ENCODE measurements at regions not wholly inside any gene's neighbourhood (a gene's known extent, or its start where the extent isn't known, plus 50 kb on each side); places are given as distances from the start of the nearest gene placed in this dataset.

DNA sequence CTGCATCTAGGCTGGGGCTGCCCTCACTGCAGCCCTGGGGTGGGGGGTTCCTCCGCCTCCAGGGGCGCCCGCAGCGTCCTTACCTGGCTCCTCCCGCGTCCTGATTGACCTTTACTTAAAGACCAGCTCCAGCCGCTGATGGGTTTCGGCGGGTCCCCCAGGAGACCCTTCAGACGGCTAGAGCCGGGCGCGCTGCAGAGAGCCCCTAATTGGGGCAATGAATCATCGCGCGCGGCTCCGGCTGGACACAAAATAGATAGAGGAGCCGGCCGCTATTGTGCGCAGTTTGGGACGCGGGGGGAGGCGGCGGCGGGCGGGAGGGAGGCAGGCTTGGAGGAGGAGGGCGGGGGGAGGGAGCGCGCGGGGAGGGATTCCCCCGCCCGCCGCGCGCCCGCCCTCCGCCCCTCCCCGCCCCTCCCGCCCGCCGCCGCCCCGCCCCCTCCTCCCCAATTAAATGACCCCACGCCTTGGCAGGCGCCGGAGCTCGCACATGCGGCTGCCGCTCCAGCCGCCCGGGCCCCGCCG, 56.5 kb upstream of the CIBAR2 start:
- Histone ChIP-seq H3K9me3 (ENCODE audit: control insufficient read depth in 1 of 2, low read length in 2 of 2) (no peaks in the 10 kb centered on the region), H3K9ac (ENCODE audit: low read depth in 1 of 2, low read length in 2 of 2) (no peak overlapping the region), H3K4me1 (ENCODE audit: control insufficient read depth in 1 of 2, insufficient read depth in 2 of 2, low read length in 2 of 2) (peaks cover 32 to 52% of the 10 kb centered on the region in 2 donors), H3K27me3 (ENCODE audit: control insufficient read depth in 1 of 2, insufficient read depth in 2 of 2, low read length in 2 of 2) (peaks cover 15 to 25% of the 10 kb centered on the region in 2 donors), H3K27ac (ENCODE audit: low read depth, low read length) (no peak overlapping the region), H3K4me3 (ENCODE audit: low read depth in 1 of 2, low read length in 2 of 2) (peak overlapping the region in 1 of 2 donors; percentile 38), H3K36me3 (ENCODE audit: control insufficient read depth in 1 of 2, insufficient read depth in 2 of 2, low read length in 2 of 2) (no peaks in the 10 kb centered on the region)

DNA sequence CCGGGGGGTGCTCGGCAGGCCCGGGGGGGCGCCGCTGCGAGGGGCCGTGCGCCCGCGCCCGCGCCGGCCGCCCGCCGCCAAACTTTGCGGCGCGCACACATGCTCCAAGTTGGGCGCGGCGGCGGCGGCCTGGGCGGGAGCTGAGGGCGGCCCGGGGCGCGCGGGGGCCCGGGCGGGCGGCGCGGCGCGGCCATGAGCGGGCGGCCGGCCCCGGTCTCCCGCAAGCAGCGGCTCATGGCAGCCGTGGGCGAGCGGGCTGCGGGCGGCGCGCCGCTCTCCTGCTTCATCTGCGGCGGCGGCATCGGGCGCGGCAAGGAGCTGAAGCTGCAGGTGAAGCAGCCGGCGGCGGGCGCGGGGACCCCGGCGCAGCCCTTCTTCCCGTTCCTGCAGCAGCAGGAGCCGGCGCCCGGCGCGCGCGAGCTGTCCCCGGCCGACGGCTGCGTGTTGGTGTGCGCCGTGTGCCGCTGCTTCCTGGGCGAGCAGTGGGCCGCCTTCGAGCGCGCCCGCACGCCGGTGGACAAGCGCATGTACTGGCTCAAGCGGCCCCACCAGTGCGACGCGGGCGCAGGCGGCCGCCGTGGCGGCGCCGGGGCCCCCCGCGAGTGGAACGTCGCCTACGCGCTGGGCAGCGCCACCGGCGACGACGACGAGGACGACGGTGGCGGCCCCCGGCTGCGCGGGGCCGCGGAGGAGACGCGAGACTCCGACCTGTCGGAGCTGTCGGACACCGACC, 57.2 kb upstream of the CIBAR2 start:
- Histone ChIP-seq H3K4me3 (ENCODE audit: low read depth in 1 of 2, low read length in 2 of 2) (no peak overlapping the region), H3K4me1 (ENCODE audit: control insufficient read depth in 1 of 2, insufficient read depth in 2 of 2, low read length in 2 of 2) (peaks cover 36 to 59% of the 10 kb centered on the region in 2 donors), H3K27me3 (ENCODE audit: control insufficient read depth in 1 of 2, insufficient read depth in 2 of 2, low read length in 2 of 2) (peaks cover 15 to 25% of the 10 kb centered on the region in 2 donors), H3K36me3 (ENCODE audit: control insufficient read depth in 1 of 2, insufficient read depth in 2 of 2, low read length in 2 of 2) (no peaks in the 10 kb centered on the region), H3K9me3 (ENCODE audit: control insufficient read depth in 1 of 2, low read length in 2 of 2) (no peaks in the 10 kb centered on the region), H3K9ac (ENCODE audit: low read depth in 1 of 2, low read length in 2 of 2) (no peak overlapping the region), H3K27ac (ENCODE audit: low read depth, low read length) (no peak overlapping the region)

DNA sequence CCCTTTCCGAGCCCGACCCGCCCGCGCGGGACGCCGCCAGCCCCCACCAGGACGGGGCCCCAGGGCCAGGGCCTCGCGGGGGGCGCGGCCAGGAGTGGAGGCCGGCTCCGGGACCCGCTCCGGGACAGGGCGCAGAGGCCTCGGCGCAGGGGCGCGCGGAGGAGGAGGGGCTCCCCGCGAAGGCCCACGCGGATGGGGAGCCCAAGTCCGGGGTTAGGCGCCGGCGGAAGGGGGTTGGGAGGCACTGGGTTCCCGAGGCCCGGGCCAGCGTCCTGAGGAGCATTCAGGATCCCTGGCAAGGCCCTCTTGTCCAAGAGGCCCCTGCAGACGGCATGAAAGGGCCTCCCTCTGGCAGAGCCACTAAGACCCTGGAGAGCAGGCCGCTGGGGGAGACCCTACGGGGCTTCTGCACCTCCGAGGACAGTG, 57.8 kb upstream of the CIBAR2 start:
- Histone ChIP-seq H3K4me1 (ENCODE audit: control insufficient read depth in 1 of 2, insufficient read depth in 2 of 2, low read length in 2 of 2) (peaks cover 36 to 59% of the 10 kb centered on the region in 2 donors), H3K9me3 (ENCODE audit: control insufficient read depth in 1 of 2, low read length in 2 of 2) (no peaks in the 10 kb centered on the region), H3K36me3 (ENCODE audit: control insufficient read depth in 1 of 2, insufficient read depth in 2 of 2, low read length in 2 of 2) (no peaks in the 10 kb centered on the region), H3K27me3 (ENCODE audit: control insufficient read depth in 1 of 2, insufficient read depth in 2 of 2, low read length in 2 of 2) (peaks cover 15 to 25% of the 10 kb centered on the region in 2 donors), H3K9ac (ENCODE audit: low read depth in 1 of 2, low read length in 2 of 2) (no peak overlapping the region), H3K27ac (ENCODE audit: low read depth, low read length) (no peak overlapping the region), H3K4me3 (ENCODE audit: low read depth in 1 of 2, low read length in 2 of 2) (no peak overlapping the region)

DNA sequence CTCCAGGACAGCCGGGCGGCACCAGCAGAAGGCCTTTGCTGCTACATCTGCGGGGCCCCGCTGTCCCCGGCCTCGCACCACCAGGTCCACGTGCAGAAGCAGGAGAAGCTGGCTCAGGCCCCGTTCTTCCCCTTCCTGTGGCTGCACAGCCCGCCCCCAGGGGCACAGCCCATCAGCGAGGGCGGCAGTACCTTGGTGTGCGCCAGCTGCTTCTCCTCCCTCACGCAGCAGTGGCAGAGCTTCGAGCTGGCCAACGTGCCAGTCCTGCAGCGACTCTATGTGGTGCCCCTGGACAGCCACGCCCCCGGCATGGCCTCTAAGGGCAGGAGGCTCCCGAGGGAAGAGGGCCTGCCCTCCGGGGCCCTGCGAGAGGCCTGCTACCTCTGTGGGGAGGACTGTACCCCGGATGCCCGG, 58.3 kb upstream of the CIBAR2 start:
- Histone ChIP-seq H3K4me3 (ENCODE audit: low read depth in 1 of 2, low read length in 2 of 2) (peak overlapping the region in 1 of 2 donors; percentile 48), H3K36me3 (ENCODE audit: control insufficient read depth in 1 of 2, insufficient read depth in 2 of 2, low read length in 2 of 2) (no peaks in the 10 kb centered on the region), H3K27me3 (ENCODE audit: control insufficient read depth in 1 of 2, insufficient read depth in 2 of 2, low read length in 2 of 2) (peaks cover 15 to 25% of the 10 kb centered on the region in 2 donors), H3K4me1 (ENCODE audit: control insufficient read depth in 1 of 2, insufficient read depth in 2 of 2, low read length in 2 of 2) (peaks cover 36 to 59% of the 10 kb centered on the region in 2 donors), H3K9me3 (ENCODE audit: control insufficient read depth in 1 of 2, low read length in 2 of 2) (no peaks in the 10 kb centered on the region), H3K9ac (ENCODE audit: low read depth in 1 of 2, low read length in 2 of 2) (no peak overlapping the region), H3K27ac (ENCODE audit: low read depth, low read length) (no peak overlapping the region)

DNA sequence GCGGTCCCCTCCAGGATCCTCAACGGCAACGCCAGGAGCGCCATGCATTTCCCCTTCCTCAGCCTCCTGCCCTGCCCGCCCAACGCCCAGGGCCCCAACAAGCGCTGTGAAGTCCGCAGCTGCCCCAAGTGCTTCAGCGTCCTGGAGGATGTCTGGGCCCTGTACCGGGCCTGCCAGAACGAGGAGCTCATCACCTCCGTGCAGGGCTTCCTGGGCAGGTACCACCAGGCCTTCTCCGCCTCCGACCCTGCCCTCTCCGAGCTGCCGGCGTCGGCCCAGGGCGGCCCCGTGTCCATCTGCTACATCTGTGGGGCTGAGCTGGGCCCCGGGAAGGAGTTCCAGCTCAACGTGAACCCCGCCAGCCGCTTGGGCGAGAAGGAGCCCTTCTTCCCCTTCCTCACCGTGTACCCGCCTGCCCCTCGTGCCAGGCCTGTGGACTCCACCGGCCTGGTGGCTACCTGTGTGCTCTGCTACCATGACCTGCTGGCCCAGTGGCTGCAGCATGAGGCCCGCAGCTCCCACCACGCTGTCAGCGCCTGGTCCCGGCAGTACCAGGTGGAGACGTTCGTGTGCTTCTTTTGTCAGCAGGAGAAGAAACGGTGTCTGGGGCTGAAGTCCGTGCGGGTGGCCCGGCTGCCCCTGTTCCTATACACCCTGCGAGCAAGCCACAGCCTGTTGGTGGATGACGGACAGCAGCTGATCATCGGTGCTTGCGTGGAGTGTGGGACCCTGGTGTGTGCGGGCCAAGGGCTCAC, 58.9 kb upstream of the CIBAR2 start:
- no peaks in the 10 kb centered on the region for H3K9me3 ChIP-seq (ENCODE audit: control insufficient read depth in 1 of 2, low read length in 2 of 2)
- peak overlapping the region; percentile 42 to 48 for H3K4me3 ChIP-seq (ENCODE audit: low read depth in 1 of 2, low read length in 2 of 2)
- no peak overlapping the region for H3K9ac ChIP-seq (ENCODE audit: low read depth in 1 of 2, low read length in 2 of 2)
- no peaks in the 10 kb centered on the region for H3K36me3 ChIP-seq (ENCODE audit: control insufficient read depth in 1 of 2, insufficient read depth in 2 of 2, low read length in 2 of 2)
- no peak overlapping the region for H3K27ac ChIP-seq (ENCODE audit: low read depth, low read length)
- H3K27me3 ChIP-seq (ENCODE audit: control insufficient read depth in 1 of 2, insufficient read depth in 2 of 2, low read length in 2 of 2), result peaks cover 15 to 25% of the 10 kb centered on the region in 2 donors
- peaks cover 36 to 60% of the 10 kb centered on the region in 2 donors for H3K4me1 ChIP-seq (ENCODE audit: control insufficient read depth in 1 of 2, insufficient read depth in 2 of 2, low read length in 2 of 2)

DNA sequence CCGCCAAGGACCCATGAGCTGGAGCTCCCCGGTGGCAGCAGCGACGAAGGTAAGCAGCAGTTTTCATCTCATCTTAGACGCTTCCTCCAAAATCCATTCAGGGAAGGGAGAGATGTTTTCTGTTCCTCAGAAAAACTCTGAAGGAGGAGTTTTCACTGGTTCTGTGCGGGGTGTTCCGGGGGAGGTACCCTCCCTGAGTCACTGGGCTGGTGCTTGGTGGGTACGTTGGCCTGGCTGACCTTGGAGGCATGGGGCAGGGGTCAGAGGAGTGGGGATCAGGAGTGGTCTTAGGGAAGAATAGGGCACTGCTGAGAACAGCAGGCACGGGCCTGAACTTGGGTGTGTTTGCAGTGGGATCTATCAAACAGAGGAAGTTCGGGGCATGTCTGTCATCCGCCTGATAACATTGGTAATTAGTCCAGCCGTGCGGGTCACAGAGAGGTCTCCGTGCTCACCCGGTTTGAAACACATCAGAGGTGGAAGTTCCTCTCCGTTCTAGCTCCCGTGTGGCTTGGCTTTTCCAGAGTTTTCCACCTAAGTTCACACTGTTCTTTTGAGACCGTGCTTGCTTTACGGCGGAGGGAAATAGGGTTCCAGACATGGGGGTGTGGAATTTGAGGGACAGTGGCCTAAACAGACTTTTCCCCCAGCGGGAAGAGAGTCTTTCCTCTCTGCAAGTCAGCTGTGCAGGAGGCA, 59.6 kb upstream of the CIBAR2 start:
- no peaks in the 10 kb centered on the region for H3K9me3 ChIP-seq (ENCODE audit: control insufficient read depth in 1 of 2, low read length in 2 of 2)
- H3K27ac ChIP-seq (ENCODE audit: low read depth, low read length), result no peak overlapping the region
- peaks cover 15 to 25% of the 10 kb centered on the region in 2 donors for H3K27me3 ChIP-seq (ENCODE audit: control insufficient read depth in 1 of 2, insufficient read depth in 2 of 2, low read length in 2 of 2)
- H3K9ac ChIP-seq (ENCODE audit: low read depth in 1 of 2, low read length in 2 of 2), result peak overlapping the region in 1 of 2 donors; percentile 18
- H3K4me3 ChIP-seq (ENCODE audit: low read depth in 1 of 2, low read length in 2 of 2), result peak overlapping the region; percentile 42 to 48
- no peaks in the 10 kb centered on the region for H3K36me3 ChIP-seq (ENCODE audit: control insufficient read depth in 1 of 2, insufficient read depth in 2 of 2, low read length in 2 of 2)
- peaks cover 34 to 53% of the 10 kb centered on the region in 2 donors for H3K4me1 ChIP-seq (ENCODE audit: control insufficient read depth in 1 of 2, insufficient read depth in 2 of 2, low read length in 2 of 2)

DNA sequence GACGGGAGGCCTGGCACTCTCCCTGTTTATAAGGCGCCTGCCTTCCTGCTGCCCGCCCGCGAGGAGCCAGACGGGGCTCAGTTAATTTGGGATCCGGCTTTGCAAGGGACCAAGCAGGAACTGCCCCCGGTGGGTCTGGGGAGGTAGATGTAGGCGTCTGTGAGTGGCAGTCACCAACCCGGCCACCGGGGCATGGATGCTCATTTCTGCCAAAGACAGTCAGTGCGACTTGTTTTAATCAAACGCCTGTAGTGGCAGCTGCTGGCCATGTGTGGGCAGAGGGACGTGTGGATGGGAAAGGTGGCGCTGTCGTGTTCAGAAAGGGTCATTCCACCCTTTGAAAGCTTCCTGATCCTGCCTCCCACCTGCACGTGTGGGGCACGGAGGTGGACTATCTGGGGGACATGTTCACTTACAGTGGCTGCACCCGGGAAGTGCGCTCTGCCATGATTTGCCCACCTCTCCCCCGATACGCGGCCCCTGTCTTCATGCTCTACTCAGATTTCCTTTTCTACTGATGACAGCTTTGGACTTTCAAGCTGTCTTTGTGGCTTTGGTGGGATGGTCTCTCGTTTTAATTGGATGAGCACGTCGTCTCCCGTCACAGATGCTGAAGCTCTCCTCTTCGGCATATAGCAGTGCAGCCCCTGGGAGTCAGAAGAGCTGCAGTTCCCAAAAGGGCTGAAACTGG, 60.3 kb upstream of the CIBAR2 start:
- no peaks in the 10 kb centered on the region for H3K9me3 ChIP-seq (ENCODE audit: control insufficient read depth in 1 of 2, low read length in 2 of 2)
- peak overlapping the region; percentile 42 to 48 for H3K4me3 ChIP-seq (ENCODE audit: low read depth in 1 of 2, low read length in 2 of 2)
- no peaks in the 10 kb centered on the region for H3K36me3 ChIP-seq (ENCODE audit: control insufficient read depth in 1 of 2, insufficient read depth in 2 of 2, low read length in 2 of 2)
- no peak overlapping the region for H3K27ac ChIP-seq (ENCODE audit: low read depth, low read length)
- peaks cover 28 to 46% of the 10 kb centered on the region in 2 donors for H3K4me1 ChIP-seq (ENCODE audit: control insufficient read depth in 1 of 2, insufficient read depth in 2 of 2, low read length in 2 of 2)
- peak overlapping the region in 1 of 2 donors; percentile 18 for H3K9ac ChIP-seq (ENCODE audit: low read depth in 1 of 2, low read length in 2 of 2)
- peaks cover 15 to 25% of the 10 kb centered on the region in 2 donors for H3K27me3 ChIP-seq (ENCODE audit: control insufficient read depth in 1 of 2, insufficient read depth in 2 of 2, low read length in 2 of 2)

DNA sequence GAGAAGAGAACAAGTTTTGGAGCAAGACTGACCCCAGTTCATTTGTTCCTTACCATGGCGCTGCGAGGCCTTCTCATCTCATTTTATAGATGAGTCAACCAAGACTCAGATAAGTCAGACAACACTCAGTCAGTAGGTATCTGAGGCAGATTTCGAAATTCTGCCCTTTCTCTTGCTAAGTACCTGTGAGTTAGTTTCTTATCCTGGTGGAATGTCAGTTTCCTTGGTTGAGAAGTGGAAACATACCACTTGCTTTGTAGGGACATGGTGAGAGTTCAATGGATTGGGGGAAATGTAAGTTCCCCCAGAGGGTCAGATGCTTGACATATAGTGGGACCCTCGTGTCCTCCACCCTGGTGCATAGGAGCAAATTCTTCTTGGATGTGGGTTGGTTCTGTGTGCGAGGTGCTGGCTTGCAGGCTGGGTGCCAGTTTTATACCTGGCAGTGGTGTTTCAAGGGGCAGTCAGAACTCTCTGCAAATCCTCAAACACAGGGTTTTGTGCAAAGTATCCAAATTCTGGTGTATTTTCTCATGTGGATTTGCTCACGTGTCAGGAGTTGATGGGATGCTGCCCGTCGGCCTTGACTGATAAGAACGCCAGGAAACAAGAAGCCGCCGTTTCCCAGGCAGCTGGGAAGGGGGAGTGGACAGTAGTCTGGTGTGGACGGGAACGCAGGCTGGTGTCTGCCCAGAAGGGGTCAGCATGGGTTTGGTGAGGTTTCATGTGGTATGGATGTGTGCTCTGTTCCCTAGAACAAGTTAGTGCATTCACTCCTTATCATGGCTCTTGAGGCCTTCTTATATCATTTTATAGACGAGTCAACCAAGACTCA, 61.1 kb upstream of the CIBAR2 start:
- Histone ChIP-seq H3K27me3 (ENCODE audit: control insufficient read depth in 1 of 2, insufficient read depth in 2 of 2, low read length in 2 of 2) (peaks cover 13 to 29% of the 10 kb centered on the region in 2 donors), H3K9me3 (ENCODE audit: control insufficient read depth in 1 of 2, low read length in 2 of 2) (no peaks in the 10 kb centered on the region), H3K9ac (ENCODE audit: low read depth in 1 of 2, low read length in 2 of 2) (no peak overlapping the region), H3K4me1 (ENCODE audit: control insufficient read depth in 1 of 2, insufficient read depth in 2 of 2, low read length in 2 of 2) (peaks cover 21 to 38% of the 10 kb centered on the region in 2 donors), H3K36me3 (ENCODE audit: control insufficient read depth in 1 of 2, insufficient read depth in 2 of 2, low read length in 2 of 2) (no peaks in the 10 kb centered on the region), H3K4me3 (ENCODE audit: low read depth in 1 of 2, low read length in 2 of 2) (peak overlapping the region in 1 of 2 donors; percentile 6), H3K27ac (ENCODE audit: low read depth, low read length) (no peak overlapping the region)

Measured in duodenal mucosa (tissue), 2 donors.